Large intestine (tissue), 3 donors: ENCODE measurements at regions not wholly inside any gene's neighbourhood (a gene's known extent, or its start where the extent isn't known, plus 50 kb on each side); places are given as distances from the start of the nearest gene placed in this dataset.
"Not testable (repeated sequence)": the region's sequence is repeated elsewhere in the genome, so short reads cannot be mapped to it uniquely, and the experiment has no call there.

Source experiments
- DNase-seq, 2 donors: peaks; one replicate each; pipeline versions ENCODE4 v3.0.0 to v3.0.0-alpha.2; 2013
- H3K27ac ChIP-seq: one replicate; pipeline ENCODE4 v1.5.1; 2013; ENCODE audit warnings: low read length
- H3K27me3 ChIP-seq: 2 replicates; pipeline ENCODE4 v1.6.1; 2013; ENCODE audit warnings: low read length; ENCODE audit not compliant: control insufficient read depth, insufficient read depth
- H3K36me3 ChIP-seq: 2 replicates; pipeline ENCODE4 v1.6.1; 2013; ENCODE audit warnings: low read length; ENCODE audit not compliant: control insufficient read depth, insufficient read depth
- H3K4me1 ChIP-seq: one replicate; pipeline ENCODE4 v1.6.1; 2013; ENCODE audit warnings: low read length; ENCODE audit not compliant: control insufficient read depth, insufficient read depth
- H3K4me3 ChIP-seq: one replicate; pipeline ENCODE4 v1.5.1; 2013; ENCODE audit warnings: low read length
- H3K9me3 ChIP-seq: one replicate; pipeline ENCODE4 v1.6.1; 2013; ENCODE audit warnings: mild to moderate bottlenecking, low read depth, low read length, moderate library complexity; ENCODE audit not compliant: control insufficient read depth
- WGBS: methylation state at CpG from one replicate; pipeline ENCODE4 v1.1.5; 2013; ENCODE audit warnings: low lambda C conversion rate; ENCODE audit not compliant: insufficient coverage; 5-methylcytosine and 5-hydroxymethylcytosine counted together

DNA sequence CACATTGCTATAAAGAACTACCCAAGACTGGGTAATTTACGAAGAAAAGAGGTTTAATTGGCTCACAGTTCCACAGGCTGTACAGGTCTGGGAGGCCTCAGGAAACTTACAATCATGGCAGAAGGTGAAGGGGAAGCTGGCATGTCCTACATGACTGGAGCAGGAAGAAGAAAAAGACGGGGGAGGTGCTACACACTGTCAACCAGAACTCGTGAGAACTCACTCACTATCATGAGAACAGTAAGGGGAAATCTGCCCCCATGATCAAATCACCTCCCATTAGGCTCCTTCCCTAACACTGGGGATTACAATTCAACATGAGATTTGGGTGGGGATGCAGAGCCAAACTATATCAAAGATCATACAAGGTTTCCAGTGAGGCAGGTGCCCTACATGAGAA lies 94.3 kb upstream of the RNU6-1 start:
- DNase-seq, H3K4me3 ChIP-seq, H3K4me1 ChIP-seq, H3K27ac ChIP-seq, H3K9me3 ChIP-seq, H3K36me3 ChIP-seq, H3K27me3 ChIP-seq: not testable (repeated sequence)
- WGBS = no CpG with 5 or more reads among the region's 3 CpGs

DNA sequence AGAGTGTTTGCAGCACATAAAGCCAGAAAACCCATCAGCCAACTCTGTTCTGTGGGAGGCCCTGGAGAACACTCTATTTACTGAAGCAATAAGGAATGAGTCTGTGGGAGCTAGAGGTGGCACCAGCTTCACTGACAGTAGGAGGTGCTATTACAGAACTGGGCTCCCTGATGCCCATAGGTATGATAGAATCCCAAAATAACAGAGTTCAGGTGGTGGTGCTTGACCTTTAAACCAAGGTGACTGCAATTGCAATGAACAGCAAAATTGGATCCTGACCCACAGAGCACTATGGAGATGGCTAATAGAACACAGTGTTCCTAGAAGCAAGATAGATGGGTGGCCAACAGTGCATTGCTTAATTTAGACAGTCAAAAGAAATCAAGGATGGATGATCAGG lies 95.4 kb upstream of the RNU6-1 start:
- Histone ChIP-seq H3K36me3 (no peaks in the 10 kb centered on the region), H3K9me3 (peaks cover 2% of the 10 kb centered on the region), H3K27me3 (no peaks in the 10 kb centered on the region), H3K27ac (no peak overlapping the region), H3K4me1 (peaks cover 6% of the 10 kb centered on the region), H3K4me3 (no peak overlapping the region)
- no peak for DNase-seq

DNA sequence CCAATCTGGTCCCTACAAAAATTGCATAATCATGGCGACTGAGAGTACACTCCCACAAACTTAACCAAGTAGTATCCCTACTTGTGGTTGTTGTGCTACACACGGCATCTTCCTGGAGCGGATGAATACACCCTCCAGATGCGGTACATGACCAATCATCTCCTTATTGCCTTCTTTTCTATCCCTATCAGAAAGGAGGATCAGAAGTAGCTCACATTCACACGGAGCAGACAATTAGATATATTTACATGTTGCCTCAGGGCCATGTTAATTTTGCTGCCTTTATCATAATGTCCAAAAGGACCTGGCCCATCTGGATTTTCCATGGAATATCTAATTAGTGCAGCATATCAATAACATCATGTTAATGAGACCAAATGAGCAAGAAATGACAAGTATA lies 96.4 kb upstream of the RNU6-1 start:
- Histone ChIP-seq H3K9me3 (no peaks in the 10 kb centered on the region), H3K27ac (no peak overlapping the region), H3K4me1 (peaks cover 6% of the 10 kb centered on the region), H3K36me3 (no peaks in the 10 kb centered on the region), H3K4me3 (no peak overlapping the region), H3K27me3 (no peaks in the 10 kb centered on the region)
- no peak for DNase-seq
- WGBS = no CpG with 5 or more reads among the region's 5 CpGs

- DNase-seq = no peak
- H3K36me3 ChIP-seq = no peaks in the 10 kb centered on the region
- peaks cover 15% of the 10 kb centered on the region for H3K4me1 ChIP-seq
- no peaks in the 10 kb centered on the region for H3K9me3 ChIP-seq
- H3K4me3 ChIP-seq = no peak overlapping the region
- H3K27me3 ChIP-seq = no peaks in the 10 kb centered on the region
- H3K27ac ChIP-seq = no peak overlapping the region
- no CpG with 5 or more reads among the region's 3 CpGs for WGBS
These were observed 97.4 kb upstream of the RNU6-1 start for GRCh38 chr15:67937153-67937761.

DNA sequence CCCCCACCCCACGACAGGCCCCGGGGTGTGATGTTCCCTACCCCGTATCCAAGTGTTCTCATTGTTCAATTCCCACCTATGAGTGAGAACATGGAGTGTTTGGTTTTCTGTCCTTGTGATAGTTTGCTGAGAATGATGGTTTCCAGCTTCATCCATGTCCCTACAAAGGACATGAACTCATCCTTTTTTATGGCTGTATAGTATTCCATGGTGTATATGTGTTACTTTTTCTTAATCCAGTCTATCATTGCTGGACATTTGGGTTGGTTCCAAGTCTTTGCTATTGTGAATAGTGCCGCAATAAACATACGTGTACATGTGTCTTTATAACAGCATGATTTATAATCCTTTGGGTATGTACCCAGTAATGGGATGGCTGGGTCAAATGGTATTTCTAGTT lies 99.3 kb upstream of the RNU6-1 start:
- not testable (repeated sequence) for H3K27me3 ChIP-seq, H3K4me3 ChIP-seq, H3K9me3 ChIP-seq, H3K27ac ChIP-seq, H3K36me3 ChIP-seq, DNase-seq
- peaks cover 15% of the 10 kb centered on the region for H3K4me1 ChIP-seq
- WGBS = no CpG with 5 or more reads among the region's 5 CpGs

GRCh38 chr15:67939588-67940323 lies 99.9 kb upstream of the RNU6-1 start:
- not testable (repeated sequence) for H3K27ac ChIP-seq, H3K9me3 ChIP-seq, H3K27me3 ChIP-seq, H3K4me3 ChIP-seq, DNase-seq, H3K36me3 ChIP-seq
- no CpG with 5 or more reads among the region's 5 CpGs for WGBS
- H3K4me1 ChIP-seq = peaks cover 15% of the 10 kb centered on the region

GRCh38 chr15:67940324-67940719 lies 100.5 kb upstream of the RNU6-1 start:
- no peak for DNase-seq
- WGBS = 67% methylated on average over 1 of the region's 1 CpG
- H3K36me3 ChIP-seq = no peaks in the 10 kb centered on the region

GRCh38 chr15:67941648-67942310 lies 101.9 kb upstream of the RNU6-1 start:
- Histone ChIP-seq H3K36me3 (no peaks in the 10 kb centered on the region), H3K9me3 (no peaks in the 10 kb centered on the region), H3K27me3 (no peaks in the 10 kb centered on the region), H3K27ac (no peak overlapping the region), H3K4me3 (no peak overlapping the region), H3K4me1 (peaks cover 28% of the 10 kb centered on the region)
- WGBS = no CpG with 5 or more reads among the region's 3 CpGs
- DNase-seq = peak; percentile 67 to 71

More at GRCh38 chr15:67940324-67940719, 100.5 kb upstream of the RNU6-1 start:
- Histone ChIP-seq H3K27ac (no peak overlapping the region), H3K9me3 (no peaks in the 10 kb centered on the region), H3K4me1 (peaks cover 15% of the 10 kb centered on the region), H3K4me3 (no peak overlapping the region), H3K27me3 (no peaks in the 10 kb centered on the region)

DNA sequence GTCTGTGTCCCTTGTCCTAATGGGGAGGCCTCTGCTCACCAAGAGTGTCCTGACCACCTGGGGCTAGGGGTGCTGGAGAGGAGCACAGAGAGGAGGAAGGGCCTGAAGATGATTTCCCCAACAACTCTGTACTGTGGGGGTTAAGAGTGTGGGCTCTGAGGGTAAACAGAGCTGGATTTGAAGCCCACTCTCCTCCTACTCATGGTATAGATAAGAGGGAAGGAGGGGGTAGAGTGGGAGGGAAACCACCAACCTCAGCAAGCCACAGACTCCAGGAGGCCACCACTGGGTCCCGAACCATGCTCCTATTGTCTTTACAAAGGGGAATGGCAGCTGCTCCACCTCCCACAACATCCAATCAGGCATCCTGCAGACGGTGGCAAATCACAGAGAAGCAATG lies 103.6 kb upstream of the RNU6-1 start:
- Histone ChIP-seq H3K36me3 (no peaks in the 10 kb centered on the region), H3K9me3 (no peaks in the 10 kb centered on the region), H3K27ac (no peak overlapping the region), H3K4me3 (no peak overlapping the region), H3K4me1 (peaks cover 36% of the 10 kb centered on the region), H3K27me3 (no peaks in the 10 kb centered on the region)
- no CpG with 5 or more reads among the region's 2 CpGs for WGBS
- DNase-seq = no peak

GRCh38 chr15:67944010-67944641 lies 104.3 kb upstream of the RNU6-1 start:
- no peaks in the 10 kb centered on the region for H3K27me3 ChIP-seq
- no CpG with 5 or more reads among the region's 10 CpGs for WGBS
- no peaks in the 10 kb centered on the region for H3K36me3 ChIP-seq
- no peak overlapping the region for H3K4me3 ChIP-seq
- DNase-seq = no peak
- peaks cover 36% of the 10 kb centered on the region for H3K4me1 ChIP-seq
- H3K9me3 ChIP-seq = no peaks in the 10 kb centered on the region
- H3K27ac ChIP-seq = no peak overlapping the region
